Nephron (organoid): ENCODE measurements at regions not wholly inside any gene's neighbourhood (a gene's known extent, or its start where the extent isn't known, plus 50 kb on each side); places are given as distances from the start of the nearest gene placed in this dataset.
A peak's percentile ranks its signal among the peaks of the same experiment; 100 is the strongest.

Experiments
- H3K27ac Mint-ChIP-seq, 3 experiments: 2 replicates each; pipeline ENCODE4 v1.8.0; 2020; ENCODE audit warnings: mixed read lengths in 3 of 3, mild to moderate bottlenecking in 2 of 3, moderate library complexity in 1 of 3
- H3K27me3 Mint-ChIP-seq: 2 replicates; pipeline ENCODE4 v1.8.0; 2021; ENCODE audit warnings: low read depth, mild to moderate bottlenecking, moderate library complexity, mixed read lengths
- H3K36me3 Mint-ChIP-seq: 2 replicates; pipeline ENCODE4 v1.8.0; 2020; ENCODE audit warnings: low read depth, mixed read lengths
- H3K4me1 Mint-ChIP-seq: 2 replicates; pipeline ENCODE4 v1.8.0; 2020; ENCODE audit warnings: mixed read lengths
- H3K4me3 Mint-ChIP-seq, 3 experiments: 2 replicates each; pipeline ENCODE4 v1.8.0; 2020; ENCODE audit warnings: mild to moderate bottlenecking in 3 of 3, mixed read lengths in 3 of 3, moderate library complexity in 2 of 3
- H3K9me3 Mint-ChIP-seq: 2 replicates; pipeline ENCODE4 v1.8.0; 2020; ENCODE audit warnings: mixed read lengths
- CTCF ChIP-seq, 3 experiments: fragments of 200-600 bp; sonication (generic); IDR thresholded peaks; one replicate each; pipeline ENCODE4 v1.5.0; 2021; ENCODE audit warnings: antibody characterized with exemption in 3 of 3; ENCODE audit not compliant: unreplicated experiment in 3 of 3

- peaks cover 4% of the 10 kb centered on the region for H3K27me3 Mint-ChIP-seq
- peaks cover 30% of the 10 kb centered on the region for H3K4me1 Mint-ChIP-seq
- no peaks in the 10 kb centered on the region for H3K9me3 Mint-ChIP-seq
- H3K36me3 Mint-ChIP-seq: no peaks in the 10 kb centered on the region
- H3K27ac Mint-ChIP-seq: peak overlapping the region; percentile 47 to 76 (median 49)
- H3K4me3 Mint-ChIP-seq: no peak overlapping the region
- no peak for TF ChIP-seq CTCF (IDR thresholded peaks at IDR 0.05; ENCODE audit: unreplicated experiment in 3 of 3)
Measured at GRCh38 chr12:94745562-94745961, 95.2 kb upstream of the TMCC3 start.

- H3K27me3 Mint-ChIP-seq: peaks cover 4% of the 10 kb centered on the region
- no peak for TF ChIP-seq CTCF (IDR thresholded peaks at IDR 0.05; ENCODE audit: unreplicated experiment in 3 of 3)
- H3K4me1 Mint-ChIP-seq: peaks cover 18% of the 10 kb centered on the region
- H3K9me3 Mint-ChIP-seq: no peaks in the 10 kb centered on the region
- no peak overlapping the region for H3K4me3 Mint-ChIP-seq
- no peaks in the 10 kb centered on the region for H3K36me3 Mint-ChIP-seq
- H3K27ac Mint-ChIP-seq: peak overlapping the region in 1 of 3 experiments; percentile 16
Measured at GRCh38 chr12:94743174-94743573, 92.8 kb upstream of the TMCC3 start.

GRCh38 chr12:94740601-94741362 lies 90.4 kb upstream of the TMCC3 start:
- Mint-ChIP-seq H3K9me3 (no peaks in the 10 kb centered on the region), H3K4me1 (peaks cover 18% of the 10 kb centered on the region), H3K27ac (peak overlapping the region; percentile 12 to 63 (median 41)), H3K36me3 (no peaks in the 10 kb centered on the region), H3K27me3 (peaks cover 4% of the 10 kb centered on the region), H3K4me3 (no peak overlapping the region)
- TF ChIP-seq CTCF (IDR thresholded peaks at IDR 0.05; ENCODE audit: unreplicated experiment in 3 of 3): no peak

GRCh38 chr12:94736820-94737219 lies 86.5 kb upstream of the TMCC3 start:
- Mint-ChIP-seq H3K27ac (no peak overlapping the region), H3K36me3 (no peaks in the 10 kb centered on the region), H3K27me3 (peaks cover 3% of the 10 kb centered on the region), H3K9me3 (no peaks in the 10 kb centered on the region), H3K4me3 (no peak overlapping the region), H3K4me1 (peaks cover 17% of the 10 kb centered on the region)
- TF ChIP-seq CTCF (IDR thresholded peaks at IDR 0.05; ENCODE audit: unreplicated experiment in 3 of 3): no peak

GRCh38 chr12:94736004-94736403 lies 85.6 kb upstream of the TMCC3 start:
- no peak overlapping the region for H3K4me3 Mint-ChIP-seq

More at GRCh38 chr12:94736004-94736403, 85.6 kb upstream of the TMCC3 start:
- Mint-ChIP-seq H3K4me1 (peaks cover 12% of the 10 kb centered on the region), H3K9me3 (no peaks in the 10 kb centered on the region), H3K36me3 (peaks cover under 1% of the 10 kb centered on the region), H3K27me3 (no peaks in the 10 kb centered on the region), H3K27ac (no peak overlapping the region)
- TF ChIP-seq CTCF (IDR thresholded peaks at IDR 0.05; ENCODE audit: unreplicated experiment in 3 of 3): no peak
